NCI-H748 (cell line): ENCODE measurements at regions not wholly inside any gene's neighbourhood (a gene's known extent, or its start where the extent isn't known, plus 50 kb on each side); places are given as distances from the start of the nearest gene placed in this dataset.

Source experiments
- DNase-seq: peaks from one replicate; lab custom pipeline; 2025; ENCODE audit not compliant: unreplicated experiment; lab: John Stamatoyannopoulos, UW

DNA sequence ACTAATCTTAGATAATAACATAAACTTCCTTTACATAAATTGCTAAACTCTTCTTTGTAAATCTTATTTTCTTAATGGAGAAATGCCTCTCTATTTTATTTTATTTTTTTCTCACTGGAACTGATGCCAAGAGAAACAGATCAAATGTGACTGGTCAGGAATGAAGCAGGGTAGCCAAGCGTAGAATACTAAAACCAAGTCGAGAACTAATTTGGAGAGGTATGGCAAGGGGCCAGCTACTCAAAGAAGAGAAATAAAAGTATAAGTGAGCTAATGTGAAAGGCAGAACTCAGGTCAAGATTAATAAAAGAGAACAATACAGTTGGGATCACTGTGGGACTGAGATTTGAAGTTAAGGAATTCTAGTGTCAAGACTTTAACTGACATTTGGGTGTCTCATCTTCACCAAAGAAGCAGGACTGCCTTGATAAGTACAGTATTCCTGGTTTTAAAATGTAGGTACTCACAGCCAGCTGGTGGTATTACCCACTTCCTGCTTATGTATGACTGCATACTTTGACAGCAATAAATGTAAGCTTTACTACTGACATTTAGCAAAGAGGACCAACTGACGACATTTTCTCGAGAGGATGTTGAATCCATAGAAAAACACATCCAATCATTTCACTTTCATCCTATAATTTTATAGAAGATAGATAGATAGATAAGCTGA is 1192.2 kb downstream of the EFNB2 start:
- no peak for DNase-seq

DNA sequence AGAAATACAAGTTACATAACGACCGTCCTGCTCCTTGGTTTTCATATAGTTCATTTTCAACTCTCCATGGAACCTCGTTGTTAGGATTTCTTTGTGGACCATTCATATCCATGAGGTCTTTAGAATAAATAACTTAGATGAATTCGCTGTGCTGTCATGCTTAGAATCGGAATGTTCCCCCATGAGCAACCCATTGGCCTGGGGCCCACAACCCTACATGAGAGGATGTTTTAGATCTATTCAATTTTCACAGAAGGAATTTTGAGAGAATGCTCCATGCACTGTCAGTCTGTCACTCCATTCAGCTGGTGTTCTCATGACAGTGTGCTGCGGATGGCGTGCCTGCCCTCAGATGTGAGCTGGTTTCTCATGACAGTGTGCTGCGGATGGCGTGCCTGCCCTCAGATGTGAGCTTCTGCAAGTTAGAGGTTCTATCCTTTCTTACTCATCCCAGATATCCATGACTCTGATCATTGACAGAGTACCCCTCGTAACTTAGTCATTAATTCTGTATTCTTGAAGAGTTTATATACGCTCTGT is 1193.1 kb downstream of the EFNB2 start:
- no peak for DNase-seq

DNA sequence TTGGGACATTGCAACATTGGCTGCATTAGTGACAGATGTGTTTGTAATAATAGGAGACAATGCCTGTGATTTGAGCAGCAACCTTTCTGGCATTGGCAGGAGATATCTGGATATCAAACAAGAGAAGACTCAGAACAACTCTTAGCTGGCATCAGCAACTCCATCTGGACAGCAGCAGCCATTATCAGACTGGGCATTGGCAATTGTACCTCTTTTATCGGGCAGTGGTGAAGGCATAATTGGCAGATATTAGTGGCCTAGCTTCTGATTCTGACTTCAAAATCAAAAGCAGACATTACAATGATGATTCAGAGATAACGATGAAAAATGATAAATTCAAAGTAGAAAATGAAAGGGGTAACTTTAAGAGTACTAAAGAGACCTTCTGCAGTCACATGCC is 1193.7 kb downstream of the EFNB2 start:
- no peak for DNase-seq

DNA sequence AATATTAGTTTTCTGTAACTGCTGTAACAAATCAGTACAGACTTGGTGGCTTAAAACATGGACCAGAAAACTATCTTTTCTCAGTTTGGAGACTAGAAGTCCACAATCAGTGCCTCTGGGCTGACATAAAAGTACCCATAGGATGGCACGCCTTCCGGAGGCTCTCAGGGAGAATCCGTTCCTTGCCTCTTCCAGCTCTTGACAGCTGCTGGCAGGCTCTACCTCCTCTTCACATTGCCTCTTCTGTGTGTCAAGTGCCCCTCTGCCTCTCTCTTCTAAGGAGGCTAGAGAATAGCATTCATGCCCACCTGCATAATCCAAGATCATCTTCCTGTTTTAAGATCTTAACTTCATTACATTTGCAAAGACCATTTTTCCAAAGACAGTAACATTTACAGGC is 1194.2 kb downstream of the EFNB2 start:
- no peak for DNase-seq

DNA sequence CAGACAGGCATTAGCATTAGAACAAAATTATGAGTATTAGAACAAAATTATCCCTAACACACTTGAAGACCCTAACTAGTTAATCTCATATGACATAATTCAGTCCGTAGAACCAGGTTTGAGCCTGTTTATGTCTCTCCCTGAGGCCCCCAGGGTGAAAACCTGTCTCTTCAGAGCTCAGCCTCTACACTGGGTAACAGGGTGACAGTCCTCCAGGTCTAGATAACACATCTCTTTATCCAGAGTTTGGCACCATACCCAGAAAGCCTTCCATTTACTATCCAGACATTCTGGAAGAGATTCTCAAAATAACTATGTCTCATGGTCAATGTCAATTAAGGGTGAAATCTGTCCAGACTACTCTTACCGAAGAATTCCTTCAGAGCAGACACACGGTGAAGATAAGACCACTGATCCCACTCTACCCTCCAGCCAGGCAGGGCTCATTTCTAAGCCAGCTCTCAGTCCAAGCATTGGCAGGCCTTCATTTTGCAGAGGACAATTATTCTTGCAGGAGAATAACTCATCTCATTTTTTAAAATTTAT is 1195.3 kb downstream of the EFNB2 start:
- DNase-seq: no peak

DNA sequence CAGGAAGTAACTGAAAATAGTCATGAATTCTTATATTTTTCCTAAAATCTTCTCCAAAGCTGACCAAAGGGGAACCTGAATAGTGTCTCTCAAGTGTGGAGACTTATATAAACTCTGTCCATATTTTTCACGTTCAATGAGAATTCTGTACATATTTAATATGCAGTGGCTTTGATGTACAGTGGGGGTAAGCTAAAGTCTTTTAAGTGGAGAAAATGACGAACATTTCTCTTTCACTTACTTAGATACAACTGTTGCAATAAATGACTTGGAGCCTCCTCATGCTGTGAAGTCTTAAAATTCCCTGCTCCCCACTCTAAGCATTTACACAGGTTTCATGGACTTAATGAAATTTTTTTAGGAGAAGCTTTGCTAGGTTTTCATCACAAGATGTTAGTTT is 1196.7 kb downstream of the EFNB2 start:
- no peak for DNase-seq

DNA sequence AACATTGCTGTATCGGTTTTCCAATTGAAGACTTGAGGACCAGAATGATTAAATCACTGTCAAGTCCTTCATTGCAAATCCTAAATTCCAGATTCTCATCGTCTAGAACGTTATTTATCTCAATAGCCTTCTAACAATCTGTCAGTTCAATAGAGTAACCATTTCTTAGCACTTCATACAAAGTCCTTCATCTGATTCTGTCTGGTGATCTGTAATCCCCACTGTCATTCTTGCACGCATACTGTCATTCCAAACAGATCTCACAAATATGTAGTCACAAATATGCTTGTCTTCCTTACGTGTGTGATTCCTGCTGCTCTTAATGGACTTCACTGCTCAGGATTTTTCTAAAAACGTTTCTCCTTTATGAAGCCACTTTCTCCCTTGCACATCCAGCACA is 1197.5 kb downstream of the EFNB2 start:
- DNase-seq: no peak

DNA sequence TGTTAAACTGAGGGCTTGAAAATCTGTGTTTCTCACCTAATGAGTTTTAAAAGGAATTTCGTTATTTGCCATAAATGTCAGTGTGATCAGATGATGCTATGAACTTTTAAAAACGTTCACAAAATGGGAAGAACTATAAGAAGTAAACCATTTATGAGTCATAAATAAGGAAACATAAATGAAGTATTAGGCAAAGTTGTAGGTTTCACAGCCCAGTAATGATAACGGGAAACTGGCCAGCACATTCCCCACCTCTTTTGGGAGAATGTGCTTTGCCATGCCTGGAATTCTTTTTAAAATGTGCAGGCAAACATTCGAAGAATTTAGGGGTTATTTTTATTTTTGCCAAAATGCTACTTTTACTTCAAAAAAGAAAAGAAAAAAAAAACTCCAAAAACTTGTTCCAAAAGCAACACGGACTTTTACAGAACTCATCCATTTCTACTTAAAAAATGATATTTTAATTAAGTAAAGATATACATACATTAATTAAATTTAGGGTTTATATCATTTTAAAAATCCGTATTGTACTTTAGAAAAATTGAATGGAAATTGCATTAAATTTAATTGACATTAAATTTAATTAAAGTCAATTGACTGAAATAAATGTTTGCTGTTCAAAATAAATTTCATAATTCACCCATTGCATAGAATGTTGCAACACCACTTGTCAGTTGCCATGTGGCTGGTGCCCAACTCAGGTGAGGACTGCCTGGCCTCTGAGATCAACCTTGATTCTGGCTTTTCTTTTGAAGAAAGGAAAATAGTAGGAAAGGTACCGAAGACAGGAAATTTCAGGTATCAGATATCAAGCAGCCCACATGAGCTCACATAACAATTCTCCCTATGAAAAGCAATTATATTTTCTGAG is 1198.5 kb downstream of the EFNB2 start:
- no peak for DNase-seq

DNA sequence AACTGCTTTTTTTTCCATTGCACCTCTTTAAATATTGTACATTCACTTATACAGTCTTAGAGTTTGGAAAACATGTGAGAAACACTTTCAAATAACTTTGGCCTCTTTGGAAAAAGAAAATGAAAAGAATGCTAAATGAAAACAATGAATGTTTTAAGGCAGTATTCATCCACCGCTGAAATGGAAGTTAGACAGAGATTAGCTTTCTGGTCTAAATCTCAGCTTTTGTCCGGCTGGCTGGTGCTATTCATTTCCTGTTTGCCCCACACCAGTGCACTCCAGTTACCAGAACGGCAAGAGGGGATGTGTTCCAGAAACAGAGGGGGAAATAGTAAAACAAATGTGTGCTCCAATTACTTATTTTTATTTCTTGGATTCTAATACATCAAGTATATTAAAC is 1201.3 kb downstream of the EFNB2 start:
- no peak for DNase-seq

DNA sequence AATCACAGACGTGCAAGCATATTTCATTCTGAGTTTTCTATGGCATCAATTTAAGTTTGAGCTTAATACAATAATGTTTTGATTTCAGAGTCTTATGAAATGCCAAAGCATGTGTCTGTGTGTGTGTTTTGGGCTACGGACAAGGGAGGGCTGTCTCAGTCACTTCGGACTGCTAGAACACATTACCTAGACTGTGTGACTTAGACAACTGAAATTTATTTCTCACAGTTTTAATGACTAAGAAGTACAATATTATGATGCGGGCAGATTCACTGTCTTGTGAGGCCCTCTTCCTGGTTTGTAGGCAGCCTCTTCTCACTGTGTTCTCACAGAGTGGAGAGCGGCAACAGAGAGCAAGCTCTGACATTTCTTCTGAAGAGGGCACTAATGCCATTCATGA is 1202.0 kb downstream of the EFNB2 start:
- no peak for DNase-seq

DNA sequence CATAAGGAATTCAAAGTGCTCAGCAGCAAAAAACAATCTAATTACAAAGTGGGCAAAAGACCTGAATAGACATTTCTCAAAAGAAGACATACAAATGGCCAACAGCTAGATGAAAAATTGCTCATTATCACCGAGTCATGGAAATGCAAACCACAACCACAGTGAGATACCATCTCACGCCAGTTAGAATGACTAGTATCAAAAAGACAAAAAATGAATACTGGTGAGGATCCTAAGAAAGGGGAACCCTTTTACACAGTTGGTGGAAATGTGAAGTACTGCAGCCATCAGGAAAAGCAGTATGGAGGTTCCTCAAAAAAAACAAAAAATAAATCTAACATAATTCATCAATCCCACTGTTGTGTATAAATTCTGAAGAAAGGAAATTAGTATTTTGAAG is 1206.1 kb downstream of the EFNB2 start:
- no peak for DNase-seq

DNA sequence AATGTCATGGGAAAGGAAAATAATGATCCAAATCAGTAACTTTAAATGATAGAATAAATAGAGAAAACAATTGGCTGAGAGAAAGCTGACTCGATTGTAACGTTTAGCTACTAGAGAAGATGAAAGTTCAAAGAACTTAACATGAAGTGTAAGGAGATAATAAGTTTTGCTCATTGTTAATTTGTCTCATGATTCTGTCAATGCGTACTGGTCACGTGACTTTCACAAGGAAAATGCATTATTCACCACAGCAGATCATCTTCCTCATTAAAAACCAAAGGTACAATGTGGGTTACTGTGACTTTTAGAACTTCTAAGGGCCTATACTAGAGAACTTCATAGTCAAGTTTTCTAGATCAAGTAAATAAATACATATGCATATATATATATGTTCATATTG is 1207.2 kb downstream of the EFNB2 start:
- DNase-seq: no peak

DNA sequence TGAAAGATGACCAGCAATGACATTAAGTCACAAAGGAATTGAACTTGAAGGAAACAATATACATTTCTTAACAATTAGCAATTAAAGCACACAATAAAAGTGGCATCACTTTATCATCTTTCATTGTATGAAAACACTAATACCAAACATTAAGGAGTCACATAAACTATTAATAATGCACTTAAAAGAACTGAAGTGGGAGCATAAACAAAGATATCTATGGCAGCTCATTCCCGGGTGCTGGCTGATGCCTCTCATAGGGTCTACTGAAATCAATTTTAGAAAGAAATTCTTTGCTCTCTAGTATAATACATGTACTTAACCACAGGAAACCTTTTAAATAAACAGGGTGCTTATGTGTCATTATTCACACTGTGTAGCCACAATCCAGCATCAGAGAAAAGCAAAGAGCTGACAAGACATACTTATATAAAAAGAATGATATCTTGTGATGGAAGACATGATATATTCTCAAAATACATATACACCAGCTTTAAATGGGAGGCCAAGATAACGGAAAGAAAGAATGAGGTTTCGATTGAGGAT is 1207.8 kb downstream of the EFNB2 start:
- DNase-seq: no peak

DNA sequence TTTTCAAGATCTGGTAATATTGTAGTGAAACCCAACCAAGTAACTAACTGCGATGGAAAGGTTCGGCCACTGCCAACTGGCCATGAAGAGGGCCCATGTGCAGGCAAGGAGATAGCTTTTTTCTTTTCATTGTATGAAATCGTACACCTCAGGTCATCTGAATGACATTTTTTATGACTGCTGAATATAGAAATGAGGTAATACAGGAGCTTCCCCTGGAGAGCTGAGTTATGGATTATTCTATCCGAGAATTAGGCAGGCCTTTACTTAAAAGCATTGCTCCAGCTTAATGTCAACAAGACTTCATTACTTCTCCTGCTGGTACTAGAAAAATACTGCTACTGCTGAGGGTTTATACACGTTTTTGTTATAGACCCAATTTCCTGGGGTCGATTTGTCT is 1215.6 kb downstream of the EFNB2 start:
- no peak for DNase-seq

DNA sequence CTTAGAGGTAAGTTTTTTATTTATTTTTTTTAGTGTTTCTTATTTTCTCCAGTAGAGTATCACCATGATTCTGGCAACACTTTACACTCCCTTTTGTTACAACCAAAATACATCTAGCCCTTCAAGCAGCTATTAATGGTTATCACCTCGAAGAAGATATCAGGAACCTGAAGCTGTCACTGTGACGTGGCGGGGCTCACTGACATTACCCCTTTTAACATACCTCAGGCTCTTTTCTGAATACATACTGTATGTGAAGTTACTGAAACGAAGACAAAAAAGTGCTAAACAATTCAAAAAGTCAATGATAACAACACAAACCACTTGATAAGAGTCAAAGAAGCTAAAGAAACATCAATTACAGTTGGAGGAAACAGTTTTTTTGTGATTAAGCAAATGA is 1218.7 kb downstream of the EFNB2 start:
- no peak for DNase-seq

DNA sequence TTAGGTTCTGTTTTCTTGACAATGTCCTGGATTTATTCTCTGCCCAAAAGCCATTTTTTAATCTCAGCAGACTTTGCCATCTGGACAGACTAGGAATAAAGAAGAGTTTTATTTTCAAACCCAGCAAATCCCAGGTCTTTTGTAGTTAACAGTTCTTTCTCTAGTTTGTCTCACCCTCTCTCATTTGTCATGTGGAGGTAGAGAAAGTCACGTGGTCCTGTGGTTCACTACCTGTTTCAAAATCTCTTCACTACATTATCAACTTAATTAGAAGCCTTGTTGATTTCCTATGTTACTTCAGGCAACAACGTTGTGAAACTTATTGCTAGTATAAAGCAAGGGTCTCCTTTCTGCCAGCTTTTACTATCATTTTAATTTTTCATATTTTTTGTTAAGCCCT is 1222.6 kb downstream of the EFNB2 start:
- no peak for DNase-seq

DNA sequence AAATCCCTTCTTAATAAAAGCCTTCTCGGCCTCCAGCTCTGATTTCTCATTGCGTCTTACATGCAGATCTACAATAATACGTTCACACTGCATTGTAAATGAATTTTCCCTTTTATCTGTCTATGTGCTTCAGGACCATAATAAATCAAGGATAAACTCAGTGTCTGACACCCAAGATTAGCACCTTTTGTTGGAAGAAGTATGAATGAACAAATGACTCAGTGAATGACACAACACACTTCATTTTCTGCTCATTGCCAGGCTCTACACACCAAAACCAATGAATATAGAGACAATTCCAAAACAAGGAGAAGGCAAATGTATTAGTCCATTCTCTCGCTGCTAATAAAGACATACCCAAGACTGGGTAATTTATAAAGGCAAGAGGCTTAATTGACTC is 1224.4 kb downstream of the EFNB2 start:
- no peak for DNase-seq

DNA sequence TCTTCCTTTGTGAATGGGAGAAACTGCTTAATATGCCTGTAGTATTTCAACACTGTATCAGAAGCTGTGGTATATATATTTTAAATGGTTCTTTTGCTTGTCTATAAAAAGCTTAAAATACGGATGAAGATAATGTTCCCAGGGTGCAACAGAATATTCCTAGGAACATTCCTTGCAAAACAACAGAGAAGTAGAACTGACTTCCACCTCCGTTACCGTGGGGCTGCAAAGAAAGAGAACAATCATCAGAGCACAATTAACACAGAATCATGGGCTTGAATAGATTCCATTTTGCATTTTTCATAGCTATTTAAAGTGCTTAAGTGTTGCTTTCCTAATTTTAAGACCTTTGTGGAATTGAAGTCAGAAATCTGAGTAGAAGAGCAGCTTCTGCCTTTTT is 1227.7 kb downstream of the EFNB2 start:
- no peak for DNase-seq

DNA sequence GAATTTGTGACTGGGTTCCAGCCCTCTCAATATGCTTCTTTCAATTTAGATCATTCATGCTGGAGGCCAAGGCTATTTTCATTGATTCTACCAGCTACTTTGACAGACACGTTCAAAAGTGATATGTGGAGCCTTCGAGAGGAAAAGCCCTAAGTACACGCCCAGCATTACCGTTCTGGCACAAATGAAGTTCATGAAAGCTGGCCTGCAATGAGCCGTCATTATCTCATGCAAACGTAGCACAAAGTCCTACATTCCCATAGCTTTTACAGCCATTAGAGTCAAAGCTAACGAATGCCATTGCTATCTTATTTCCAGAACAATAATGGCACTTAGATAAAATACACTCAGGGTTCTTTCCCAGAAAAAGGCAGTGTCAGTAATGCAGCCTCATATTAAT is 1237.6 kb downstream of the EFNB2 start:
- DNase-seq: no peak

DNA sequence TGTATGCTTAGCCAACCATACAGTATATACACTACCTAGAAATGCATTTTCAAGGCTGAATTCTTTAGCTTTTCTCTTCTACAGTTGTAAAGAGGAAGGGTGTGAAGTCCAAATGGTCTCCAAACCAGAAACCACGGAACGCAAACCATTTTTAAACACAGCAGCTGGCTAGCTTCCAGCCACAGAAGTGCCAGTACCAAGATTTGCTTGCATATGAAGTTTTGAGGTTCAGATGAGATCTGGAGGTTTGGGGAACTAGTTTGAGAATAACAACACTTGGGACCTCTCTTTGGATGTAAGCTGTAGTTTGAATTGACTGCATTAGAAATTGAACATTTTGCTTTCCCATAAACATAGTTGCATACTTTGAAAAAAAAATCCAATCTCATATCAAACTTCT is 1243.5 kb downstream of the EFNB2 start:
- no peak for DNase-seq

DNA sequence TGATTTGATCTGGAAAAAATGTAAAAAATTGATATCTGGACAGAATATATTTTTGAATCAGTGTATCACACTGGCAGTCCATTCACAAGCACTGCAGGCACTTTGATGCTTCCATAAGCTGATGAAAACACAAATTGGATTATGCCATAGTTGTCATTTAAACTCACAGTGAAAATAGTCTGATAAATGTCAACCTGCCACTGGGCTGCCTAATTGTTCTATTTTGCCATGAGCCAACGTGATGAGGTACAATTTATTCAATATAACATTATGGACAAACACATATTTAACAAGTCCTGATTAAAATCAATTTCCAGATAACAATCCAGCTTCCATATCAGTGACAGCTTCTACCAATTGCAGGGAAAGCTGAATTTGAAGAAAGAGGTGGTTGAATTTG is 1244.9 kb downstream of the EFNB2 start:
- no peak for DNase-seq

DNA sequence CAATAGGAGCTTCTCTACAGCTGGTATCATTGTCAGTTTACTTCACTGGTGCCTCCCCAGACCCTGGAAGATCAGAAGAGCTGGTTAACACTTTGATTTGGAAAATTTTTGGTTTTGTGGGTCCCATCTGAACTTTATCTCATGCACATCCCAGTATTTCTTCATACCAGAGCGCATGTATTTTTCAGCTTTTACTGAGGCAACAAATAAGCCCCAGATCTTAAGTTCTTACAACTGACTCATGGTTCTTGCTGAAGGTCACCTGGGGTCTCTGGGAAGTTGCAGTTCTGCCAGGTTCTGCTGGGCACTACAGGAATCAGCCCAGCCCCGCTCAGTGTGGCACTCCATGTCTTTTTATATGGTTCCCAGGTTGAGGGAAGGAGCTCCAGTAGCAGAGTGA is 1249.9 kb downstream of the EFNB2 start:
- no peak for DNase-seq
